Epithelial cell of proximal tubule (primary cell): ENCODE measurements at regions not wholly inside any gene's neighbourhood (a gene's known extent, or its start where the extent isn't known, plus 50 kb on each side); places are given as distances from the start of the nearest gene placed in this dataset.

ENCODE experiments used
- DNase-seq: peaks from one replicate; pipeline ENCODE4 v3.0.0-alpha.2; 2011; ENCODE audit warnings: low read depth
- H3K4me3 ChIP-seq: 2 replicates; pipeline ENCODE4 v1.5.1; 2011; ENCODE audit warnings: low read depth, mild to moderate bottlenecking, low read length
- TF ChIP-seq, protein P1 (sequence below): conservative IDR thresholded peaks from 2 replicates; pipeline ENCODE4 v1.5.1; 2012; ENCODE audit warnings: low read depth, mild to moderate bottlenecking, low read length

GRCh38 chr5:164057121-164057520, 551.7 kb downstream of the MAT2B start:
- DNase-seq = no peak
- TF ChIP-seq, protein P1, sequence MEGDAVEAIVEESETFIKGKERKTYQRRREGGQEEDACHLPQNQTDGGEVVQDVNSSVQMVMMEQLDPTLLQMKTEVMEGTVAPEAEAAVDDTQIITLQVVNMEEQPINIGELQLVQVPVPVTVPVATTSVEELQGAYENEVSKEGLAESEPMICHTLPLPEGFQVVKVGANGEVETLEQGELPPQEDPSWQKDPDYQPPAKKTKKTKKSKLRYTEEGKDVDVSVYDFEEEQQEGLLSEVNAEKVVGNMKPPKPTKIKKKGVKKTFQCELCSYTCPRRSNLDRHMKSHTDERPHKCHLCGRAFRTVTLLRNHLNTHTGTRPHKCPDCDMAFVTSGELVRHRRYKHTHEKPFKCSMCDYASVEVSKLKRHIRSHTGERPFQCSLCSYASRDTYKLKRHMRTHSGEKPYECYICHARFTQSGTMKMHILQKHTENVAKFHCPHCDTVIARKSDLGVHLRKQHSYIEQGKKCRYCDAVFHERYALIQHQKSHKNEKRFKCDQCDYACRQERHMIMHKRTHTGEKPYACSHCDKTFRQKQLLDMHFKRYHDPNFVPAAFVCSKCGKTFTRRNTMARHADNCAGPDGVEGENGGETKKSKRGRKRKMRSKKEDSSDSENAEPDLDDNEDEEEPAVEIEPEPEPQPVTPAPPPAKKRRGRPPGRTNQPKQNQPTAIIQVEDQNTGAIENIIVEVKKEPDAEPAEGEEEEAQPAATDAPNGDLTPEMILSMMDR = no peak
- no peak overlapping the region for H3K4me3 ChIP-seq

DNA sequence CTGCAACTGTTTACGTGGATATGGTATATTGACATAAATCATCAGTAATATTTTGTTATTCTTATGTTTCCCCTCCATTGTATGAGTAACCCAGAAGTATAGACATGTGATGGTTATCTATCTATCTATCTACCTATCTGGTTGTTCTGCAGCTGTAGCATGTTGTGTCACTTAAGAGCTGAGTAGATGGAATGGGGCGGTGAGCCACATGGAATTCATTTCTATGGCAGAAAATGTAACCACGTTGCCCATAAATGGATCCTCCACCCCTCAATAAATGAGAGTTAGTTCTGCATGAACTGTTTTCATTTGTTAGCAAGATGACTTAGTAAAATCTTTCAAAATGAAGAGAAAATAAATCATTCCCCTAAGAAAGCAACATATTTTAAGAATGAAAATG, 553.2 kb downstream of the MAT2B start:
- TF ChIP-seq, protein P1 = no peak
- H3K4me3 ChIP-seq = no peak overlapping the region
- DNase-seq = no peak

- TF ChIP-seq, protein P1 = no peak
- H3K4me3 ChIP-seq = no peak overlapping the region
- DNase-seq = no peak
Measured at GRCh38 chr5:164059471-164059870, 554.1 kb downstream of the MAT2B start.

GRCh38 chr5:164060786-164061355, 555.5 kb downstream of the MAT2B start:
- no peak overlapping the region for H3K4me3 ChIP-seq
- DNase-seq = no peak
- TF ChIP-seq, protein P1 = no peak

GRCh38 chr5:164062304-164062703, 556.9 kb downstream of the MAT2B start:
- H3K4me3 ChIP-seq = no peak overlapping the region
- DNase-seq = no peak
- TF ChIP-seq, protein P1 = no peak

DNA sequence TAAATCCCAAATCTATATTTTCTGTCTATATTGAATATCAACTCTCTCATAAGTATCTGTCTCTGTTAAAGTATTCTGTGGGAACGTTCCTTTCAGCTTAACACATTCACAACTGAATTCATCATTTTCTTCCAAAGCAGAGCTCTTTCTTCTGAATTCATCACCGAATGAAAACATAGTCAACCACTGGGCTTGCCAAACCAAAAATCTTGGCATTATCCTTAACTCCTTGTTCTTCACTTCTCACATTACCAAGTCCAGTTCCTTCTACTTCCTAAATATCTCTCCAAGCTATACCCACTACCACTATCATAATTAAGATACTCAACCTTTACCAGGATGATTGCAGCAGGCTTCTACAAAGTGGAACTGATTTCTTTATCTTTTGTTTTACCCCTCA, 559.8 kb downstream of the MAT2B start:
- no peak overlapping the region for H3K4me3 ChIP-seq
- TF ChIP-seq, protein P1 = no peak
- no peak for DNase-seq

GRCh38 chr5:164071671-164072070, 566.3 kb downstream of the MAT2B start:
- TF ChIP-seq, protein P1 = no peak
- DNase-seq = no peak
- H3K4me3 ChIP-seq = no peak overlapping the region
